ENCODE measurements at regions not wholly inside any gene's neighbourhood (a gene's known extent, or its start where the extent isn't known, plus 50 kb on each side); places are given as distances from the start of the nearest gene placed in this dataset.
A peak's percentile ranks its signal among the peaks of the same experiment; 100 is the strongest.

- no peaks in the 10 kb centered on the region for H3K36me3 ChIP-seq
- H3K27ac ChIP-seq = no peak overlapping the region
- DNase-seq = no peak
- no peaks in the 10 kb centered on the region for H3K27me3 ChIP-seq
- H3K4me3 ChIP-seq (replicated peaks in 1 of 3) = no peak overlapping the region
- TF ChIP-seq POLR2A (IDR thresholded peaks at IDR 0.05) (no peak), CTCF (IDR thresholded peaks at IDR 0.05) (no peak)
- 79 to 80% methylated on average over 7 of the region's 7 CpGs for WGBS, 2 donors
- intact Hi-C loops (cut with DNase I) = no loop called here
- H3K4me1 ChIP-seq = no peaks in the 10 kb centered on the region
- no peaks in the 10 kb centered on the region for H3K9me3 ChIP-seq
Observed at GRCh38 chr5:165622864-165623536, 2117.6 kb downstream of the MAT2B start.

GRCh38 chr5:165624166-165624946 is 2118.9 kb downstream of the MAT2B start:
- DNase-seq = no peak
- no peak for TF ChIP-seq CTCF (IDR thresholded peaks at IDR 0.05)
- no peak for TF ChIP-seq POLR2A (IDR thresholded peaks at IDR 0.05)
- intact Hi-C loops (cut with DNase I) = no loop called here
- Histone ChIP-seq H3K27me3 (no peaks in the 10 kb centered on the region), H3K4me3 (replicated peaks in 1 of 3) (no peak overlapping the region), H3K36me3 (no peaks in the 10 kb centered on the region), H3K27ac (no peak overlapping the region), H3K4me1 (no peaks in the 10 kb centered on the region), H3K9me3 (no peaks in the 10 kb centered on the region)
- 88 to 94% methylated on average over 8 of the region's 8 CpGs for WGBS, 2 donors

- Histone ChIP-seq H3K4me3 (replicated peaks in 1 of 3) (no peak overlapping the region), H3K4me1 (no peaks in the 10 kb centered on the region), H3K27me3 (no peaks in the 10 kb centered on the region), H3K36me3 (no peaks in the 10 kb centered on the region), H3K9me3 (no peaks in the 10 kb centered on the region), H3K27ac (no peak overlapping the region)
- DNase-seq = no peak
- intact Hi-C loops (cut with DNase I) = no loop called here
- TF ChIP-seq CTCF (IDR thresholded peaks at IDR 0.05) (no peak), POLR2A (IDR thresholded peaks at IDR 0.05) (no peak)
Observed at GRCh38 chr5:165626161-165626560, 2120.7 kb downstream of the MAT2B start.

- WGBS, 2 donors = 90 to 92% methylated on average over 8 of the region's 8 CpGs
- no peaks in the 10 kb centered on the region for H3K27me3 ChIP-seq
- no peak for DNase-seq
- TF ChIP-seq POLR2A (IDR thresholded peaks at IDR 0.05) (no peak), CTCF (IDR thresholded peaks at IDR 0.05) (no peak)
- no peak overlapping the region for H3K4me3 ChIP-seq (replicated peaks in 1 of 3)
- no peak overlapping the region for H3K27ac ChIP-seq
- H3K36me3 ChIP-seq = no peaks in the 10 kb centered on the region
- H3K9me3 ChIP-seq = no peaks in the 10 kb centered on the region
- H3K4me1 ChIP-seq = no peaks in the 10 kb centered on the region
- intact Hi-C loops (cut with DNase I) = no loop called here
Observed at GRCh38 chr5:165627548-165628170, 2122.2 kb downstream of the MAT2B start.

- peak; percentile 17 to 77 (median 53) for TF ChIP-seq CTCF (IDR thresholded peaks at IDR 0.05)
- no peak for TF ChIP-seq POLR2A (IDR thresholded peaks at IDR 0.05)
- Histone ChIP-seq H3K4me3 (replicated peaks in 1 of 3) (no peak overlapping the region), H3K27ac (no peak overlapping the region), H3K27me3 (no peaks in the 10 kb centered on the region), H3K36me3 (no peaks in the 10 kb centered on the region), H3K9me3 (no peaks in the 10 kb centered on the region), H3K4me1 (no peaks in the 10 kb centered on the region)
- DNase-seq = peak; percentile 25 to 28
- intact Hi-C loops (cut with DNase I) = no loop called here
- WGBS, 2 donors = 23 to 25% methylated on average over 9 of the region's 9 CpGs
Observed at GRCh38 chr5:165630261-165630778, 2124.9 kb downstream of the MAT2B start.

Data from thyroid gland (tissue), 4 donors.